Right renal pelvis (tissue), 4 donors: ENCODE measurements at regions not wholly inside any gene's neighbourhood (a gene's known extent, or its start where the extent isn't known, plus 50 kb on each side); places are given as distances from the start of the nearest gene placed in this dataset.
"Not testable (repeated sequence)": the region's sequence is repeated elsewhere in the genome, so short reads cannot be mapped to it uniquely, and the experiment has no call there.

Source experiments
- DNase-seq, 4 donors: peaks; one replicate each; pipeline ENCODE4 v3.0.0-alpha.2; 2013; ENCODE audit warnings: low read depth in 4 of 4, low spot score in 3 of 4, missing footprints in 1 of 4

- no peak for DNase-seq
Observed at GRCh38 chr3:31314258-31314657, 218.5 kb upstream of the STT3B start.

GRCh38 chr3:31319332-31319731 lies 213.4 kb upstream of the STT3B start:
- DNase-seq = no peak

- DNase-seq = no peak
Observed at GRCh38 chr3:31321620-31322019, 211.1 kb upstream of the STT3B start.

GRCh38 chr3:31322460-31322859 lies 210.3 kb upstream of the STT3B start:
- DNase-seq = no peak

- DNase-seq = not testable (repeated sequence)
Observed at GRCh38 chr3:31327826-31328357, 204.8 kb upstream of the STT3B start.

- no peak for DNase-seq
Observed at GRCh38 chr3:31331278-31331677, 201.4 kb upstream of the STT3B start.

DNA sequence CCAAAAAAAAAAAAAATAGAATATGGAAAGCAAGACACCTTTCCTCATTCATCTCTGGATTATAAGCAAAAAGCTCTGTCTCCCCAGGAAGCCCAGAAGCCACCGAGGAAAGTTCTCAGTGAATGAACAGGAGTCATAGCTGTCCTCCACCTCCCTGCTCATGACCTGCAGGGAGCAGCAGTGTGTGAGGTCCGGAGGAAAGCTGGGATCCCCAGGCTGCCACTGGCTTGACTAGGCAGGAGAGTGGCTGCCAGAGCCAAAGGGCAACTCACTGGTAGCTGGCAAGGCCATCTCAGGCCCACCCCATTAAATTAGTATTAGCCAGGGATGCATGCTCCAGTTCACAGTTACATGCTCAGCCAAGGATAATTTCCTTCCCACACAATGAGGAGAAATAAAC lies 191.6 kb upstream of the STT3B start:
- no peak for DNase-seq

DNA sequence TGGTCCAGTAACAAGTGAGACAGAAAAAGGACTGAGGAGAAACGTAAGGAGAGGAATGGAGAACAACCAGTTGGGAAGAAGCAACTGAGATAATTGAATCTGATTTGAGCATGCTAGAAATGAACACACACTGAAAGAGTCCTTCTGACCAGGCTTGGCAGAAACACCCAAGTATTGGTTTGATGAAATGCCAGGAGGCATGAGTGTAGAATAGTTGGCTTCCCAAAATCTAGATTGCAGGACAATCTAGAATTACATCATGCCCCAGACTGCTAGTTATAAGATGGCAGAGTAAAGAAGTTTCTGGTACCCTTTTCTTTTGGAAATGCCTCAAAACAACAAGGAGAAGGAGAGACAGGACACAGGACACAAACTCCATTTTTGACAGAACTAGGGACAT lies 189.7 kb upstream of the STT3B start:
- no peak for DNase-seq

DNA sequence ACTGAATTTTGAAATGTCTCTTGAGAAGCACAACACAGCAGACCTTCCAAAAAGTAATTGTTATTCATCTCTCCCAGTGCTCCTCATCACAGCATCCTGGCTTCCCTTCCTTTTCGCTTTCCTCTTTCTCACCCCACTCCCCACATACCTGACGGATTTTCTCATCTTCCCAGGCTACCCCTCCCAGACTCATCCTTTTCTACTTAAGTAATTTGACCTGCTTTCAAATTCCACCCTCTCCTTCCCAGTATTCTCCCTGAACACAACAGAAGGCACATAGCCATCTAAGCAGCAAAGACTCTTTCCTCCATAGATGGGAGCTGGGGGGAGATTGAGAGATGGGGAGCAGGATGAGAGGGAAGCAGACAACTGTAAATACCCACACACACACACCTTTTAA lies 187.1 kb upstream of the STT3B start:
- DNase-seq = no peak

DNA sequence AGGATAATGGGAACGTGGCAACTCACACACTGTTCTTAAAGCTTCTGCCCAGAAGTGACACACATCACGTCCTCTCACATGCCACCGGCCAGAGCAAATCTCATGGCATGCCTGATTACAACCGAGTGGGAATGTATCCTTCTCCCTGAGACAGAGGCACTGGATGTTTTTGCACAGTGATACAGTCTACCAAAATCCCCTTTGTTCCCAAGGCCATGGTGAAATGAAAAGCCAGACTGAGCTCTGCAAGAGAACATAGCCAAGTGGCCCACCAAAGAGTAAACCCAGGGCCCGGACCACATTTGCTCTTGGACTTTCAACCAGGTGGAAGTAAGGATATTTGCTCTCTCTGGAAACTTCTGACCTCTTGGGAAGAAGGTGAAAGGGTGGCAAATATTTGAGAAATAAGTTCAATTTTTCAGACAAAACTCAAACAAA lies 186.2 kb upstream of the STT3B start:
- no peak for DNase-seq

GRCh38 chr3:31349001-31349748 lies 183.6 kb upstream of the STT3B start:
- no peak for DNase-seq

GRCh38 chr3:31350307-31350706 lies 182.4 kb upstream of the STT3B start:
- DNase-seq = no peak

DNA sequence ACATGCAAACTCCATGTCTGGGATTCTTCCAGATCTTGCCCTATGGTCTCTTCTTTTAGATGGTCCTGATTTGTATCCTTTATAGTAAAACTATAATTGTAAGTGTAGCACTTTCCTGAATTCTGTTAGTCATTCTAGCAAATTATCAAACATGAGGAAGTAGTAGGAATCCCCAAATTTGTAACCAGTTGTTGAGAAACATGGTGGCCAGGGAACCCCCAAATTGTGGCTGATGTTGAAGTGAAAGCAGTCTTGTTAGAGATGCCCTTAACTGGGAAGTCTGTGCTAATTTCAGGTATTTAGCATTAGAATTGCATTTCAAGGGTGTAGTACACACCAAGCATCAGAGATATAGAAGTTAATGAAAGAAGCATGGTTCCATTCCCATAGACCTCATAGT lies 180.4 kb upstream of the STT3B start:
- DNase-seq = no peak

DNA sequence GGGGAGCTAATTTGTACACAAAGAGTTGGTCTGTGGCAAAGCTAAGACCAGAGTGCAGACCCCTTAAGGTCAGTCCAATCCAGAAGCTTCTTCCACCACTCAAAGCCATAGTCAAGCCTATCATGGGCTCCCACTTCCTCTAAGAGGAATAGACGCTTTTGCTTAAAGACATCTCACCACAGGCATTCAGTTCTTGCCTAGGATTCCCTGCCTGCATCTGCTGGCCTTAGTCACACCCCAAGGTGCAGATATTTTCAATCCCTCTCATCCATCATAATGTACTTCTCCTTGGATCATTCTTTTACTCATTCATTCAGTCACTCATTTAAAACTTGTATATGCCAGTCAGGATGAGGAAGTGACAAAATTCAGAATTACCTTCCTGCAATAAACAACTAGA lies 179.6 kb upstream of the STT3B start:
- no peak for DNase-seq

DNA sequence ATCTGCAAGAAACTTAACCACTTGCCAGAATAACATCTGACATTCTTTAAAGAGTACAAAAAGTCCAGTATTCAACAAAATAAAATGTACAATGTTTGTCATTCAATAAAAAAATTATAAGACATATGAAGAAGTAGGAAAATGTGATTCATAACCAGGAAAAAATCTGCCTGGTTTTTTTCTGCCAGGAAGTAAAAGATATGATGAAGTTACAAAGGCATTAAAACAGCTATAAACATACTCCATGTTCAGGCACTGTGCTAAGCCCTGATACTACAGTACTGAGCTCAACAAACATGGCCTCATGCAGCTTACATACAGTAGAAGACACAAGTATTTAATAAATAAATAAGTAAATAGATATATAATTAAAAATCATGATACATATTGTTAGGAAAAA lies 178.4 kb upstream of the STT3B start:
- DNase-seq = no peak

DNA sequence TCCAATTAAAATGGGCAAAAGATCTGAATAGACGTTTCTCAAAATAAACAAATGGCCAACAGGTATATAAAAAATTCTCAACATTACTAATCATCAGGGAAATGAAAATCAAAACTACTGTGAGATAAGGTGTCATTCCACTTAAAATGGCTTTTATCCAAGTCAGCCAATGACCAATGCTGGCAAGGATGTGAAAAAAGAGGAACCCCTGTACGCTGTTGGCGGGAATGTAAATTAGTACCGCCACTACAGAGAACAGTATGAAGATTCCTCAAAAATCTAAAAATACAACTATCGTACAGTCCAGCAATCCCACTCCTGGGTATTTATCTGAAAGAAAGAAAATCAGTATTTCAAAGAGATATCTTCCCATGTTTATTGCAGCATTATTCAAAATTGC lies 176.9 kb upstream of the STT3B start:
- DNase-seq = no peak

GRCh38 chr3:31356941-31357340 lies 175.8 kb upstream of the STT3B start:
- DNase-seq = no peak

GRCh38 chr3:31357451-31357850 lies 175.3 kb upstream of the STT3B start:
- DNase-seq = no peak

- DNase-seq = no peak
Observed at GRCh38 chr3:31358473-31359070, 174.2 kb upstream of the STT3B start.

DNA sequence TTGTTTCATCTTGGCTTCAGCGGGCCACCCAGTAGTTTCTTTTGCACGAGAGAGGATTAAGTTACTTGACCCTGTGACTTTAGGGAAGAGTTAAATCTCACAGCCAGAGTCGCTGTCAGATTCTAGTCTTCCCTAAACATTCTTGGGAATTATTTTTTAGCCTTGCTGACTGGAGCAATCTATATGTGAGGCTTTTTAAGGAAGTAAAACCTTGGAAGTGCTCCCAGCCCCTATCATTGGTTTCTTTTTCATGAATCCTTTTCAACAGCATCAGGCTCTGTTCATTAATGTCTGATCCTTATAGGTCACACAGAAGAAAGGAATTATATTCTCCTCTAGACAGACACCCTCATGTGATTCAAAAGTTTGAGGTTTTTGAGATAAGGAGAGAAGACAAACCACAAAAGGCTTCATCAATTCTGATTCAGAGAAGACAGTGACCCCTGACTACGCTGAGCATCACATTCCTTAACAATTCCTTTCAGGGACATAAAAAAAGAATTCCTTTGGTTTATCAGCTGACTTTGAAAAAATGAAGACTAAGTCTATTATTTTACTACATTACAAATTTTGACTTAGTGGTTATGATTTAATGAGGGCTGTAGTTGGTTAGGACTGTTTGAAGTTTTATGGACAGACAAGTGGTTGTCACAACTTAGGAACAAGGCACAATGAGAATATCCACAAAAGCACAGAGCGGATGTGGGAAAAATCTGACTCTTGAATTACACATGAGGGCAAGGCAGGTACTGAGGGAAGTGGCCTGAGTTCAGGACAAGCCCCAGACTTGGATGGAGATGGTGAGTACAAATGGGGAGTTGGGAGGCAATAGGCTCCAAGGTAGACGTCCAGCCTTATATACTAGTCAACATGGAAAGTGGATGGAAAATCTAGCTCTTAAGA lies 171.1 kb upstream of the STT3B start:
- peak in 3 of 4 donors; percentile 23 to 60 (median 31) for DNase-seq

DNA sequence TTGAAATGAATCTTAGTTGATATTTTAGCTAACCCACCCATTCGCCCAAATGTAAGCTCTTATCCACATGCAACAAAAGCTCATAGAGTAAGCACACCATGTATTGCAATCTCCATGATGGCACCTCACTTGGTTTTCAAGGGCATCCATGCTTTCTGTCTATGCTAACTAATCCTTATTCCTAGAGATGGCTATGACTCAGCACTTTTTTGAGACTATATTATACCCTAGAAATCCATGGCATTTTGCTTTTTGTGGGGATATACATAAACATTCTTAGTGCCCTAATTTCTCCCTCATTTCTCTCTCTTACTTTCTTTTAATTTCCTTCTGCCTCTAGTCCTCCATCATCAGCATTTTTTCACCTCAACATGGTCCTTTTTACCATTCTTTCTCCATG lies 168.5 kb upstream of the STT3B start:
- DNase-seq = no peak
